ENCODE measurements at regions not wholly inside any gene's neighbourhood (a gene's known extent, or its start where the extent isn't known, plus 50 kb on each side); places are given as distances from the start of the nearest gene placed in this dataset.

- FAIRE-seq (no peak), DNase-seq (ENCODE audit: insufficient read length) (no peak)
- TF ChIP-seq POLR2A (IDR thresholded peaks at IDR 0.05; ENCODE audit: low read depth, low read length) (no peak), POLR2AphosphoS5 (IDR thresholded peaks at IDR 0.05; ENCODE audit: low read depth, low read length) (no peak), TAF1 (IDR thresholded peaks at IDR 0.05; ENCODE audit: borderline replicate concordance, low read depth, low read length) (no peak)
Measured at GRCh38 chr5:8247049-8247899, 378.3 kb downstream of the MTRR start.

GRCh38 chr5:8253376-8253775 is 384.4 kb downstream of the MTRR start:
- no peak for FAIRE-seq
- no peak for TF ChIP-seq TAF1 (IDR thresholded peaks at IDR 0.05; ENCODE audit: borderline replicate concordance, low read depth, low read length)
- TF ChIP-seq POLR2AphosphoS5 (IDR thresholded peaks at IDR 0.05; ENCODE audit: low read depth, low read length): no peak
- no peak for TF ChIP-seq POLR2A (IDR thresholded peaks at IDR 0.05; ENCODE audit: low read depth, low read length)
- no peak for DNase-seq (ENCODE audit: insufficient read length)

DNA sequence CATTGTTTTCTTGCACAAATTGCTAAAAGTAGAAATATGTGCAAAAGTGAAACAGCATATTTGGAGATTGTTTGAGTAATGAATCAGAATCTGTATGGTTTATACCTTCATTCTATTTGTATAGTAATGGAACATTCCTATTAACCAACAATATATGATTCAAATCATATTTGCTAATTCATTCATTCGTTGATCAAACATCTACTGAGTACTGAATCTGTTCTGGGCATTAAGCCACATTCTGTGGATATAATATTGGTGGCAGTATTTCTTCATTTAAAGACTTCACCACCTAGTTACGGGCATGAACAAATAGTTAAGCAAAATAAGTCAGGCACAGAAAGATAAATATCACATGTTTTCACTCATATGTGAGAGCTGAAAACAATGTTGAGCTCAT is 385.7 kb downstream of the MTRR start:
- DNase-seq (ENCODE audit: insufficient read length) (no peak), FAIRE-seq (no peak)
- TF ChIP-seq TAF1 (IDR thresholded peaks at IDR 0.05; ENCODE audit: borderline replicate concordance, low read depth, low read length) (no peak), POLR2AphosphoS5 (IDR thresholded peaks at IDR 0.05; ENCODE audit: low read depth, low read length) (no peak), POLR2A (IDR thresholded peaks at IDR 0.05; ENCODE audit: low read depth, low read length) (no peak)

DNA sequence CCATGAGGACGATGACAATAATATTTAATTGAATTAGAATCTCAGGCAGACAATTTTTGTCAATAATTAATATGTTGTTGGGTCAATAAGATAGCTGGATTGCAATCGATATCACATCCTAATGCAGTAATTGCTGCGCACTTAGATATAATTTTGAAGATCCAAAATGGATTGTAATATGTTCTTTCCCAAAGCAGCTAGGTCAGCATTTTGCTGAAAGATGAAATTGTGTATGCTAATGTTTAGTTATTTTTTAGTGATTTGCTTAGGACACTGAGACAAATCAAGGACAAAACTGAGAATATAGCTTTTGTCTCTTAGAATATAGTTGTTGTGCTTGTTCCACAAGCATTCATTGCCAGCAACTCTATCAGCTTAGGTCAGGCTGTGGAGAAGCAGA is 389.9 kb downstream of the MTRR start:
- FAIRE-seq: no peak
- DNase-seq (ENCODE audit: insufficient read length): no peak
- TF ChIP-seq TAF1 (IDR thresholded peaks at IDR 0.05; ENCODE audit: borderline replicate concordance, low read depth, low read length) (no peak), POLR2AphosphoS5 (IDR thresholded peaks at IDR 0.05; ENCODE audit: low read depth, low read length) (no peak), POLR2A (IDR thresholded peaks at IDR 0.05; ENCODE audit: low read depth, low read length) (no peak)

GRCh38 chr5:8270246-8270645 is 401.3 kb downstream of the MTRR start:
- no peak for FAIRE-seq
- TF ChIP-seq POLR2AphosphoS5 (IDR thresholded peaks at IDR 0.05; ENCODE audit: low read depth, low read length) (no peak), POLR2A (IDR thresholded peaks at IDR 0.05; ENCODE audit: low read depth, low read length) (no peak), TAF1 (IDR thresholded peaks at IDR 0.05; ENCODE audit: borderline replicate concordance, low read depth, low read length) (no peak)
- DNase-seq (ENCODE audit: insufficient read length): no peak

DNA sequence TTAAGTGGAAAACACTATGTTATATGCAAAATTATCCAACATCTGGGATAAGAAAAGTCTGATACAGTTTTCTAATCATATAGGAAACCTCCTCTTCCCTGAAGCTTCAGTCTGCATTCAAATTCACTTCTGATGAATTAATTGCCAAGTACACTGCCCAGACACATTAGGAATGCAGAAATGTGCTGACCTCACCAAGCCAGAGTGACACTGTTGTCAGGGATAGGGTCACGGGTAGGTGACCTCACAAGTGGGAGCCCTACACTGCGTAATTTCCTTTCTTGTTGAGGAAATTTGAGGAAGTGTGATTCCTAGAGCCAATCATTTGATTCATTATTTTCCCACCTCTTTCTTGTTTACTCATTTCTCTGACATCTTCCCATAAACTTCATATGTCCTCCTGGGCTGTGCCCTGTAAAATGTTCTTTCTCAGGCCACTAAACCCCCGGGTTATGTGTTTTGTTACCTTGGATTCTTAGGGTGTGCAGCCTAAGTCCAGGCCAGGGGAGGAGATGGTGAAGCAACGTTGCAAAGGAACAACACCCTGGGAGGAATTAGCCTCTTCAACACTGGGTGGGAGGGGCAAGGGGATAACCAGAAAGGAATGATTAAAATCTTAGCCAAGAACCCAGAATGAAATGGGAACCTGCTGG is 411.9 kb downstream of the MTRR start:
- FAIRE-seq (no peak), DNase-seq (ENCODE audit: insufficient read length) (no peak)
- TF ChIP-seq POLR2A (IDR thresholded peaks at IDR 0.05; ENCODE audit: low read depth, low read length) (no peak), TAF1 (IDR thresholded peaks at IDR 0.05; ENCODE audit: borderline replicate concordance, low read depth, low read length) (no peak), POLR2AphosphoS5 (IDR thresholded peaks at IDR 0.05; ENCODE audit: low read depth, low read length) (no peak)

GRCh38 chr5:8288334-8288733 is 419.4 kb downstream of the MTRR start:
- TF ChIP-seq POLR2A (IDR thresholded peaks at IDR 0.05; ENCODE audit: low read depth, low read length) (no peak), TAF1 (IDR thresholded peaks at IDR 0.05; ENCODE audit: borderline replicate concordance, low read depth, low read length) (no peak), POLR2AphosphoS5 (IDR thresholded peaks at IDR 0.05; ENCODE audit: low read depth, low read length) (no peak)
- no peak for FAIRE-seq
- no peak for DNase-seq (ENCODE audit: insufficient read length)

GRCh38 chr5:8288897-8289516 is 420.1 kb downstream of the MTRR start:
- no peak for DNase-seq (ENCODE audit: insufficient read length)
- TF ChIP-seq POLR2AphosphoS5 (IDR thresholded peaks at IDR 0.05; ENCODE audit: low read depth, low read length) (no peak), POLR2A (IDR thresholded peaks at IDR 0.05; ENCODE audit: low read depth, low read length) (no peak), TAF1 (IDR thresholded peaks at IDR 0.05; ENCODE audit: borderline replicate concordance, low read depth, low read length) (no peak)
- no peak for FAIRE-seq

GRCh38 chr5:8289779-8290178 is 420.8 kb downstream of the MTRR start:
- FAIRE-seq: no peak
- no peak for DNase-seq (ENCODE audit: insufficient read length)
- TF ChIP-seq TAF1 (IDR thresholded peaks at IDR 0.05; ENCODE audit: borderline replicate concordance, low read depth, low read length): no peak
- no peak for TF ChIP-seq POLR2A (IDR thresholded peaks at IDR 0.05; ENCODE audit: low read depth, low read length)
- TF ChIP-seq POLR2AphosphoS5 (IDR thresholded peaks at IDR 0.05; ENCODE audit: low read depth, low read length): no peak

GRCh38 chr5:8290721-8291120 is 421.8 kb downstream of the MTRR start:
- FAIRE-seq: no peak
- TF ChIP-seq POLR2AphosphoS5 (IDR thresholded peaks at IDR 0.05; ENCODE audit: low read depth, low read length): no peak
- no peak for TF ChIP-seq TAF1 (IDR thresholded peaks at IDR 0.05; ENCODE audit: borderline replicate concordance, low read depth, low read length)
- TF ChIP-seq POLR2A (IDR thresholded peaks at IDR 0.05; ENCODE audit: low read depth, low read length): no peak
- DNase-seq (ENCODE audit: insufficient read length): no peak

DNA sequence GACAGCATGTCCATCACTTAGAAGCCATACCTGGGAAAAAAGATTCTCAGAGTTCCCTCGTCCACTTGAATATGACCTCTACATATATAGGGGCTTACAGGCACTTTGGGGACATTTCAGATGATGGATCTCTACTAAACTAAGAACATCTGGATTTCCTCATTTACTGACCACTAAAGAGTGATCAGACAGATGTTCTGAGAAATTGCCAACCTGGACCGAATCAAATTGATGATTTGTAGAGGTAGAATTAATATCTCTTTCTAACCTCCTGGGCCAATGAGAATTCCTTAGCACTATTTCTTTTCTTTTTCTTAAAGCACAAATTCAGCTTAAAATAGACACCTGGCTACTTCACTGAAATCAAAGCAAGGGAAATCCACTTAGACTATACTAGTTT is 422.7 kb downstream of the MTRR start:
- no peak for FAIRE-seq
- no peak for DNase-seq (ENCODE audit: insufficient read length)
- TF ChIP-seq POLR2A (IDR thresholded peaks at IDR 0.05; ENCODE audit: low read depth, low read length) (no peak), TAF1 (IDR thresholded peaks at IDR 0.05; ENCODE audit: borderline replicate concordance, low read depth, low read length) (no peak), POLR2AphosphoS5 (IDR thresholded peaks at IDR 0.05; ENCODE audit: low read depth, low read length) (no peak)
